ENCODE measurements at regions not wholly inside any gene's neighbourhood (a gene's known extent, or its start where the extent isn't known, plus 50 kb on each side); places are given as distances from the start of the nearest gene placed in this dataset.

DNA sequence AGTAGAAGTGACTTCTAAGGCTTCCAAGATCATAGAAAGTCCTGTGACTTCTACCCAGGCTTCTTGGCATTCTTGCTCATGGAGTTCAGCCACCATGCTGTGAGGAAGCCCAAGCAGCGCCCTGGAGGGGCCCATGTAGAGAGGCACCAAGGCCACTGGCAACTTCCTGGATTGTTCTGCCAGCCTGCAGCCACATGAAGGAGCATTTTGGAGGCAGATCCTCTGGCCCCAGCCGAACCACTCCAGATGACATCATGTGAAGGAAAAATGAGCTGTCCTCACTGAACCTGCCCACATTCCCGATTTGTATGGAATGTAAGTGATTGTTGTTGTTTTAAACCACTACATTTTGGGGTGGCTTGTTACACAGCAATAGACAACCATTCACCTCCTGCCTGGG, 51.5 kb upstream of the MNX1 start:
- peaks cover 21% of the 10 kb centered on the region for H3K9me3 ChIP-seq
- H3K4me1 ChIP-seq: no peaks in the 10 kb centered on the region
- ChIA-PET CTCF (no interaction called here), POLR2A (no interaction called here)
- DNase-seq (ENCODE audit: low read depth in 1 of 2, low spot score in 1 of 2) (no peak), FAIRE-seq (no peak), ATAC-seq (no peak)
- H3K4me2 ChIP-seq: no peak overlapping the region
- no peak overlapping the region for H3K27ac ChIP-seq
- TF ChIP-seq, protein P1, sequence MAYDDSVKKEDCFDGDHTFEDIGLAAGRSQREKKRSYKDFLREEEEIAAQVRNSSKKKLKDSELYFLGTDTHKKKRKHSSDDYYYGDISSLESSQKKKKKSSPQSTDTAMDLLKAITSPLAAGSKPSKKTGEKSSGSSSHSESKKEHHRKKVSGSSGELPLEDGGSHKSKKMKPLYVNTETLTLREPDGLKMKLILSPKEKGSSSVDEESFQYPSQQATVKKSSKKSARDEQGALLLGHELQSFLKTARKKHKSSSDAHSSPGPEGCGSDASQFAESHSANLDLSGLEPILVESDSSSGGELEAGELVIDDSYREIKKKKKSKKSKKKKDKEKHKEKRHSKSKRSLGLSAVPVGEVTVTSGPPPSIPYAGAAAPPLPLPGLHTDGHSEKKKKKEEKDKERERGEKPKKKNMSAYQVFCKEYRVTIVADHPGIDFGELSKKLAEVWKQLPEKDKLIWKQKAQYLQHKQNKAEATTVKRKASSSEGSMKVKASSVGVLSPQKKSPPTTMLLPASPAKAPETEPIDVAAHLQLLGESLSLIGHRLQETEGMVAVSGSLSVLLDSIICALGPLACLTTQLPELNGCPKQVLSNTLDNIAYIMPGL (CRISPR knock-in tag; IDR thresholded peaks at IDR 0.05; ENCODE audit: borderline replicate concordance): no peak
- TF ChIP-seq EHMT2 (IDR thresholded peaks at IDR 0.05; ENCODE audit: low read depth) (no peak), TFCP2L1 (CRISPR knock-in tag; IDR thresholded peaks at IDR 0.05) (no peak), ZFP36 (IDR thresholded peaks at IDR 0.05; ENCODE audit: borderline replicate concordance, partially characterized antibody) (no peak), SMC3 (IDR thresholded peaks at IDR 0.05) (no peak), CEBPB (IDR thresholded peaks at IDR 0.05) (no peak), HOXB13 (CRISPR knock-in tag; IDR thresholded peaks at IDR 0.05; ENCODE audit: low read depth) (no peak), RCOR1 (IDR thresholded peaks at IDR 0.05; ENCODE audit: low read depth, low read length) (no peak), EHF (CRISPR knock-in tag; IDR thresholded peaks at IDR 0.05) (no peak), ZC3H11A (IDR thresholded peaks at IDR 0.05) (no peak), RNF2 (IDR thresholded peaks at IDR 0.05; ENCODE audit: borderline replicate concordance, low read depth) (no peak), POLR2A (IDR thresholded peaks at IDR 0.05; ENCODE audit: low read length) (no peak), FOXS1 (CRISPR knock-in tag; IDR thresholded peaks at IDR 0.05) (no peak), HOXB5 (CRISPR knock-in tag; IDR thresholded peaks at IDR 0.05) (no peak), CHD2 (IDR thresholded peaks at IDR 0.05; ENCODE audit: low read length, partially characterized antibody) (no peak)
- TF ChIP-seq, protein P2, sequence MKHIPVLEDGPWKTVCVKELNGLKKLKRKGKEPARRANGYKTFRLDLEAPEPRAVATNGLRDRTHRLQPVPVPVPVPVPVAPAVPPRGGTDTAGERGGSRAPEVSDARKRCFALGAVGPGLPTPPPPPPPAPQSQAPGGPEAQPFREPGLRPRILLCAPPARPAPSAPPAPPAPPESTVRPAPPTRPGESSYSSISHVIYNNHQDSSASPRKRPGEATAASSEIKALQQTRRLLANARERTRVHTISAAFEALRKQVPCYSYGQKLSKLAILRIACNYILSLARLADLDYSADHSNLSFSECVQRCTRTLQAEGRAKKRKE (CRISPR knock-in tag; IDR thresholded peaks at IDR 0.05; ENCODE audit: low read depth): no peak
- TF ChIP-seq, protein P3, sequence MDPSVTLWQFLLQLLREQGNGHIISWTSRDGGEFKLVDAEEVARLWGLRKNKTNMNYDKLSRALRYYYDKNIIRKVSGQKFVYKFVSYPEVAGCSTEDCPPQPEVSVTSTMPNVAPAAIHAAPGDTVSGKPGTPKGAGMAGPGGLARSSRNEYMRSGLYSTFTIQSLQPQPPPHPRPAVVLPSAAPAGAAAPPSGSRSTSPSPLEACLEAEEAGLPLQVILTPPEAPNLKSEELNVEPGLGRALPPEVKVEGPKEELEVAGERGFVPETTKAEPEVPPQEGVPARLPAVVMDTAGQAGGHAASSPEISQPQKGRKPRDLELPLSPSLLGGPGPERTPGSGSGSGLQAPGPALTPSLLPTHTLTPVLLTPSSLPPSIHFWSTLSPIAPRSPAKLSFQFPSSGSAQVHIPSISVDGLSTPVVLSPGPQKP (IDR thresholded peaks at IDR 0.05; ENCODE audit: low read depth, low read length): no peak
- TF ChIP-seq, protein P4, sequence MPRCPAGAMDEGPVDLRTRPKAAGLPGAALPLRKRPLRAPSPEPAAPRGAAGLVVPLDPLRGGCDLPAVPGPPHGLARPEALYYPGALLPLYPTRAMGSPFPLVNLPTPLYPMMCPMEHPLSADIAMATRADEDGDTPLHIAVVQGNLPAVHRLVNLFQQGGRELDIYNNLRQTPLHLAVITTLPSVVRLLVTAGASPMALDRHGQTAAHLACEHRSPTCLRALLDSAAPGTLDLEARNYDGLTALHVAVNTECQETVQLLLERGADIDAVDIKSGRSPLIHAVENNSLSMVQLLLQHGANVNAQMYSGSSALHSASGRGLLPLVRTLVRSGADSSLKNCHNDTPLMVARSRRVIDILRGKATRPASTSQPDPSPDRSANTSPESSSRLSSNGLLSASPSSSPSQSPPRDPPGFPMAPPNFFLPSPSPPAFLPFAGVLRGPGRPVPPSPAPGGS (IDR thresholded peaks at IDR 0.05): no peak
- H3K4me3 ChIP-seq: no peak overlapping the region
- WGBS (ENCODE audit: missing lambda C conversion rate): 28% methylated on average over 3 of the region's 3 CpGs

DNA sequence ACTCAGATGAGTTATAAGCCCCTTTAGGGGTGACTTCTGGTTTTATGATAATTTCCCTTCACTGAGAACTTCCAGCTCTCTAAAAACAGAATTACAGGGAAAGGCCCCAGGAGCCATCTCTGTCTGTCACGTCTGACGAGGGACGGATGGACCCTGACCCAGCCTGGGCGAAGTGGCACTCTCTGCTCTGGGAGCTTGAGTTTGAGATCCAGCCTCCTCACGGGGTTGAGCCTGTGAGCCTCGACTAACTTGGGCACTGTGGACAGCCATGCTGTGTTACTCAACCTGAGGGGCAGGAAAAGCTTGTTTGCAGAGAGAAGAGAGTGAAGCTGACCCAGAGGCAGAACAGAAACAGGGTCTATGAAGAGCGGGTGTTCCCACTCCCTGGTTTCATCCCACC, 54.6 kb upstream of the MNX1 start:
- Histone ChIP-seq H3K4me3 (no peak overlapping the region), H3K9me3 (peaks cover 27% of the 10 kb centered on the region), H3K27ac (no peak overlapping the region), H3K4me1 (no peaks in the 10 kb centered on the region), H3K4me2 (no peak overlapping the region)
- DNase-seq (ENCODE audit: low read depth in 1 of 2, low spot score in 1 of 2) (no peak), ATAC-seq (no peak), FAIRE-seq (no peak)
- ChIA-PET CTCF (no interaction called here), POLR2A (no interaction called here)
- WGBS (ENCODE audit: missing lambda C conversion rate): 48% methylated on average over 7 of the region's 7 CpGs
- TF ChIP-seq CEBPB (IDR thresholded peaks at IDR 0.05): no peak
- TF ChIP-seq, protein P2 (CRISPR knock-in tag; IDR thresholded peaks at IDR 0.05; ENCODE audit: low read depth): no peak
- TF ChIP-seq, protein P5, sequence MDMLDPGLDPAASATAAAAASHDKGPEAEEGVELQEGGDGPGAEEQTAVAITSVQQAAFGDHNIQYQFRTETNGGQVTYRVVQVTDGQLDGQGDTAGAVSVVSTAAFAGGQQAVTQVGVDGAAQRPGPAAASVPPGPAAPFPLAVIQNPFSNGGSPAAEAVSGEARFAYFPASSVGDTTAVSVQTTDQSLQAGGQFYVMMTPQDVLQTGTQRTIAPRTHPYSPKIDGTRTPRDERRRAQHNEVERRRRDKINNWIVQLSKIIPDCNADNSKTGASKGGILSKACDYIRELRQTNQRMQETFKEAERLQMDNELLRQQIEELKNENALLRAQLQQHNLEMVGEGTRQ (IDR thresholded peaks at IDR 0.05): no peak
